GM23248 (cell line): ENCODE measurements at regions not wholly inside any gene's neighbourhood (a gene's known extent, or its start where the extent isn't known, plus 50 kb on each side); places are given as distances from the start of the nearest gene placed in this dataset.

Source experiments
- DNase-seq: peaks from one replicate; pipeline ENCODE4 v3.0.0-alpha.2; 2015
- H2AFZ ChIP-seq: fragments of 200-600 bp; sonication (generic); 2 replicates; pipeline ENCODE4 v1.6.1; 2016; ENCODE audit warnings: antibody characterized with exemption
- H3F3A ChIP-seq: fragments of 200-600 bp; sonication (generic); 2 replicates; pipeline ENCODE4 v1.6.1; 2016; ENCODE audit warnings: mild to moderate bottlenecking, antibody characterized with exemption, mixed run types; ENCODE audit not compliant: insufficient read depth
- H3K27ac ChIP-seq: fragments of 200-600 bp; sonication (generic); 2 replicates; pipeline ENCODE4 v1.5.1; 2016; ENCODE audit warnings: mild to moderate bottlenecking
- H3K27me3 ChIP-seq: fragments of 200-600 bp; sonication (generic); replicated peaks from 2 replicates; pipeline ENCODE4 v1.6.1; 2016; ENCODE audit warnings: mild to moderate bottlenecking; ENCODE audit not compliant: insufficient read depth
- H3K36me3 ChIP-seq: fragments of 200-600 bp; sonication (generic); 2 replicates; pipeline ENCODE4 v1.6.1; 2016; ENCODE audit warnings: low read depth, mild to moderate bottlenecking
- H3K4me1 ChIP-seq: fragments of 200-600 bp; sonication (generic); 2 replicates; pipeline ENCODE4 v1.6.1; 2016; ENCODE audit warnings: mild to moderate bottlenecking; ENCODE audit not compliant: insufficient read depth
- H3K4me2 ChIP-seq: fragments of 200-600 bp; sonication (generic); one replicate; pipeline ENCODE4 v1.6.1; 2016; ENCODE audit warnings: mild to moderate bottlenecking; ENCODE audit not compliant: unreplicated experiment
- H3K4me3 ChIP-seq: fragments of 200-600 bp; sonication (generic); 2 replicates; pipeline ENCODE4 v1.5.1; 2016; ENCODE audit warnings: mild to moderate bottlenecking
- H3K79me2 ChIP-seq: fragments of 200-600 bp; sonication (generic); 2 replicates; pipeline ENCODE4 v1.6.1; 2016; ENCODE audit warnings: mild to moderate bottlenecking; ENCODE audit not compliant: insufficient read depth
- H3K9ac ChIP-seq: fragments of 200-600 bp; sonication (generic); 2 replicates; pipeline ENCODE4 v1.6.1; 2016; ENCODE audit warnings: mild to moderate bottlenecking
- H3K9me2 ChIP-seq: fragments of 200-600 bp; sonication (generic); 2 replicates; pipeline ENCODE4 v1.6.1; 2016; ENCODE audit warnings: mixed run types, mild to moderate bottlenecking, moderate library complexity; ENCODE audit not compliant: insufficient read depth
- H3K9me3 ChIP-seq: fragments of 200-600 bp; sonication (generic); one replicate; pipeline ENCODE4 v1.6.1; 2017; ENCODE audit warnings: low read depth
- H4K20me1 ChIP-seq: fragments of 200-600 bp; sonication (generic); 2 replicates; pipeline ENCODE4 v1.6.0; 2016; ENCODE audit not compliant: insufficient read depth
- EZH2 ChIP-seq: fragments of 200-600 bp; sonication (generic); IDR thresholded peaks from 2 replicates; pipeline ENCODE4 v1.6.1; 2018; ENCODE audit warnings: antibody characterized with exemption, mild to moderate bottlenecking; ENCODE audit not compliant: insufficient read depth, poor library complexity, severe bottlenecking
- EZH2phosphoT487 ChIP-seq: fragments of 200-600 bp; sonication (generic); IDR thresholded peaks from 2 replicates; pipeline ENCODE4 v1.6.1; 2018; ENCODE audit warnings: antibody characterized with exemption, moderate library complexity, mild to moderate bottlenecking, low read depth; ENCODE audit not compliant: insufficient read depth
- whole genome bisulfite sequencing, 2 experiments: methylation state at CpG; one replicate each; pipeline ENCODE4 v1.1.6; 2015 to 2017; ENCODE audit warnings: low lambda C conversion rate in 2 of 2, low coverage in 1 of 2; ENCODE audit errors: missing lambda C conversion rate in 2 of 2; 5-methylcytosine and 5-hydroxymethylcytosine counted together
- in situ Hi-C: fragments of 300-500 bp; cut with MboI; formaldehyde crosslinking; loops from 2 replicates; pipeline ENCODE4 v1.15.0; 2020

DNA sequence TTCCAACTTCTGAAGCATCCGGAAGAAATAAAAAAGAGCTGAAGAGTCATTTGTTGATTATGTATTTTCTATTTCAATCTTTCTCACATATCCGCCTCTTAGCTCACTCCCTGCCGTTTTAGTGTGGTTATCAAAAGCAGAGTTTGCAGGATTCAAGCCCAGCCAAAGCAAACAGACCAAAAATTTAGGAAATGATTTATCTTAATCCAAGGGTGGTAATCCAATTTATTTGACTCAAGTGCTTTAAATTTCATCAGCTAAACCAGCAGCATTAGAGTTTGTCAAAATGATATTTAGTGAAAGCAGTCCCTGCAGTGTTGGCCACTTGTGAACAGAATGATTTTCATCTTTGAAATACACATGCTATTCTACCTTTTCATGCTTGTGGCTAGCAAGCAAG, 129.3 kb upstream of the CCDC68 start:
- Histone ChIP-seq H3K4me1 (no peaks in the 10 kb centered on the region), H3K9me2 (no peaks in the 10 kb centered on the region), H3K9me3 (no peaks in the 10 kb centered on the region), H3F3A (no peaks in the 10 kb centered on the region), H3K79me2 (no peaks in the 10 kb centered on the region), H3K9ac (no peak overlapping the region), H2AFZ (no peak overlapping the region), H3K4me2 (no peak overlapping the region), H3K4me3 (no peak overlapping the region), H3K36me3 (no peaks in the 10 kb centered on the region), H4K20me1 (no peaks in the 10 kb centered on the region), H3K27me3 (no peaks in the 10 kb centered on the region), H3K27ac (no peak overlapping the region)
- in situ Hi-C loops: no loop called here
- WGBS, 2 experiments: 14 to 20% methylated on average over 3 of the region's 3 CpGs
- no peak for DNase-seq
- TF ChIP-seq EZH2: no peak
- no peak for TF ChIP-seq EZH2phosphoT487

DNA sequence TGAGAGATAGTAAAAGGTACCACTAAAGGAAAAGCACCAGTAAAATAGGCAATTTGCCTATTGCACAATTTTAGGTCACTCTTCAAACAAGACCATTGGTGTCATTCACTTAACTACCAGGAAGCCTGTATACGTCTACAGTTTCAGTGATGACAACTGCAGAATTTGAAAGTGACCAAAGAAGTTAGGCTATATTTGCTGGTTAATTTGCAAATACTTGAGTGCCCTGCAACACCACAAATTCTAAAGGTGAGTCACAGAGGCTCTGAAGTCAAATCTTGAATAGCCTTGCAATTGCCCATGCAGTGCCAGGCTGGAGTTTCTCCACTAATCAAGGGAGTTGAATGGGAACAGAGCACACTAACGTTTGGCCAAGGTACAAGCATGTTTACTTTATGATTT, 128.7 kb upstream of the CCDC68 start:
- H3K9me3 ChIP-seq: no peaks in the 10 kb centered on the region
- H4K20me1 ChIP-seq: no peaks in the 10 kb centered on the region
- H3K9me2 ChIP-seq: no peaks in the 10 kb centered on the region
- DNase-seq: peak; percentile 19
- TF ChIP-seq EZH2phosphoT487: no peak
- no peak for TF ChIP-seq EZH2
- H3K9ac ChIP-seq: no peak overlapping the region
- no peak overlapping the region for H3K4me2 ChIP-seq
- 5 to 6% methylated on average over 2 of the region's 2 CpGs for WGBS, 2 experiments
- H3F3A ChIP-seq: no peaks in the 10 kb centered on the region
- in situ Hi-C loops: no loop called here
- H3K79me2 ChIP-seq: no peaks in the 10 kb centered on the region
- H3K36me3 ChIP-seq: no peaks in the 10 kb centered on the region
- H3K27me3 ChIP-seq: no peaks in the 10 kb centered on the region
- no peak overlapping the region for H2AFZ ChIP-seq
- no peak overlapping the region for H3K27ac ChIP-seq
- no peaks in the 10 kb centered on the region for H3K4me1 ChIP-seq
- no peak overlapping the region for H3K4me3 ChIP-seq

- H3K27ac ChIP-seq: no peak overlapping the region
- H3F3A ChIP-seq: no peaks in the 10 kb centered on the region
- no peaks in the 10 kb centered on the region for H3K4me1 ChIP-seq
- no peak overlapping the region for H2AFZ ChIP-seq
- H3K36me3 ChIP-seq: no peaks in the 10 kb centered on the region
- H4K20me1 ChIP-seq: no peaks in the 10 kb centered on the region
- H3K9me2 ChIP-seq: no peaks in the 10 kb centered on the region
- 78% methylated on average over 3 of the region's 3 CpGs for WGBS, 2 experiments
- no peaks in the 10 kb centered on the region for H3K27me3 ChIP-seq
- H3K4me3 ChIP-seq: no peak overlapping the region
- no peaks in the 10 kb centered on the region for H3K9me3 ChIP-seq
- H3K9ac ChIP-seq: no peak overlapping the region
- DNase-seq: no peak
- TF ChIP-seq EZH2 (no peak), EZH2phosphoT487 (no peak)
- in situ Hi-C loops: no loop called here
- H3K79me2 ChIP-seq: no peaks in the 10 kb centered on the region
- no peak overlapping the region for H3K4me2 ChIP-seq
Measured at GRCh38 chr18:55086906-55087305, 127.6 kb upstream of the CCDC68 start.

- H3F3A ChIP-seq: no peaks in the 10 kb centered on the region
- H3K4me1 ChIP-seq: no peaks in the 10 kb centered on the region
- in situ Hi-C loops: no loop called here
- no peaks in the 10 kb centered on the region for H3K36me3 ChIP-seq
- no peaks in the 10 kb centered on the region for H3K79me2 ChIP-seq
- DNase-seq: no peak
- no peak overlapping the region for H3K27ac ChIP-seq
- H3K4me2 ChIP-seq: no peak overlapping the region
- no peaks in the 10 kb centered on the region for H3K9me2 ChIP-seq
- no peak overlapping the region for H2AFZ ChIP-seq
- H3K27me3 ChIP-seq: no peaks in the 10 kb centered on the region
- no peaks in the 10 kb centered on the region for H4K20me1 ChIP-seq
- no peak overlapping the region for H3K9ac ChIP-seq
- no peak overlapping the region for H3K4me3 ChIP-seq
- TF ChIP-seq EZH2phosphoT487: no peak
- no peak for TF ChIP-seq EZH2
- no peaks in the 10 kb centered on the region for H3K9me3 ChIP-seq
- WGBS, 2 experiments: 62 to 65% methylated on average over 4 of the region's 4 CpGs
Measured at GRCh38 chr18:55085557-55086285, 126.5 kb upstream of the CCDC68 start.

DNA sequence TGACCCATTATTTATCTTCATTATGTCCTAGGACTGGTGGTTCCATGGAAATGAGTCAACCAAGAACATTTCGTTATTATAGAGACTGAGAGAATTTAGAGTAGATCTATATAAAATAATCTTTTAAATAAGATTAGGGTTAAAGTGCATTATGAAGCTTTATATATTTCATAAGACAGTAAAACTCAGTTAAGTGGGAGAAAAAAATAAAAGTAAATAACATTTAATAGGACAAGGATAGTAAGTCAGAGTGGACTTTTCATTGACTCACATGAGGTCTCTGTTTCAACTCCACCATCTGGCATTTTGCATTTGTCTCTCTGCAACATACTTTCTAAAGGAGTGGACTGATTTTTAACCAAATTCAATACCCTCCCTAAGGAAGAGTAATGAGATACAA, 125.3 kb upstream of the CCDC68 start:
- no peaks in the 10 kb centered on the region for H3K4me1 ChIP-seq
- H4K20me1 ChIP-seq: no peaks in the 10 kb centered on the region
- H3K79me2 ChIP-seq: no peaks in the 10 kb centered on the region
- H3K36me3 ChIP-seq: no peaks in the 10 kb centered on the region
- TF ChIP-seq EZH2phosphoT487 (no peak), EZH2 (no peak)
- in situ Hi-C loops: no loop called here
- DNase-seq: no peak
- no peaks in the 10 kb centered on the region for H3F3A ChIP-seq
- no peak overlapping the region for H3K9ac ChIP-seq
- H3K9me2 ChIP-seq: no peaks in the 10 kb centered on the region
- no peak overlapping the region for H3K4me2 ChIP-seq
- H3K4me3 ChIP-seq: no peak overlapping the region
- H2AFZ ChIP-seq: no peak overlapping the region
- H3K27ac ChIP-seq: no peak overlapping the region
- WGBS, 2 experiments: 47 to 50% methylated on average over 1 of the region's 1 CpG
- no peaks in the 10 kb centered on the region for H3K27me3 ChIP-seq
- H3K9me3 ChIP-seq: no peaks in the 10 kb centered on the region
